Glomerular visceral epithelial cell (primary cell): ENCODE measurements at regions not wholly inside any gene's neighbourhood (a gene's known extent, or its start where the extent isn't known, plus 50 kb on each side); places are given as distances from the start of the nearest gene placed in this dataset.
A peak's percentile ranks its signal among the peaks of the same experiment; 100 is the strongest.
"Not testable (repeated sequence)": the region's sequence is repeated elsewhere in the genome, so short reads cannot be mapped to it uniquely, and the experiment has no call there.

Experiments used
- DNase-seq: peaks from one replicate; pipeline ENCODE4 v3.0.0-alpha.2; 2016; ENCODE audit errors: extremely low spot score

DNA sequence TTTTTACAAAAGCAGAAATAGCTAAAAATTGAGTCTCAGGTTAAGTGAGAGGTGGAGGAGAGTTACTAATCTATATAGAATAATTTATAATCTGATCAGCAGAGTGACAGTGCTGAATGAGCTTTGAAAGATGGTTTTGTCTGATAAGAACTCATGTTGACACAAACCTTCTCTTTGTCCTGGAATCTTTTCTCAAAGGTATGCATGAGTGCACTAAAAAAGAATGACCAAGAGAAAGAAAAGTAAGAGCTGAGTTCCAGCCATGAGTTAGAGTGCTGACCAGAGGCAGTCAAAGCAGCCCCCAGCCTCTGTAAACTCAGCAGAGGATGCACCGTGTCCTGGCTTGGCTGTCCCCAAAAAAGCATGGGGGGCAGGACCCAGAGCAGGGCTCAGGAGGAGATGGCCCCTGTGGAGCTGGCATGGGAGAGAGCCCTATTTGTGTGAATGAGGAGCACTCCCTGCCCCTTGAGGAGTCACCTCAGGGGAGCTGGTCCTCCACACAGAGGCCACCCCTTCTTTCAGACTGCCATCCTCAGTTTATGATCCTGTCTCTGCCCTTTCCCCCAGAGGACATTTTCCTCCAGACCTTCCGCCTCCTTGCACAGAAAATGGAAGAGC is 129.8 kb downstream of the SEC23A start:
- no peak for DNase-seq

DNA sequence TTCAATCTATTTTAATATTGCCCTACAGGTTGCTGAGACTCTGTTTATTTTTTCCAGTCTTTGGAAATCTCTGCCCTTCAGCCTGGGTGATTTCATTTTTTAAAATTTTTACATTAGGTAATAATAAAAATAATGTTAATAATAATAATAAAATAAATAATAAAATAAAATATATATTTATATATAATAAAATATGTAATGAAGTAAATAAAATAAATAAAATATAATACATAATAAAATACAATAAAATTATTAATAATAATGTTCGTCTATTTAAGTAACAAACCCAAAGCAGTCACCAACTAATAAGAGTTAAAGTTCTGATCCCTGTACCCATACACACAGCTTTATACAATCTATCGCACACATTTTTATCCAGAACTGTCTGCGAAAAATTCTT is 130.5 kb downstream of the SEC23A start:
- no peak for DNase-seq

DNA sequence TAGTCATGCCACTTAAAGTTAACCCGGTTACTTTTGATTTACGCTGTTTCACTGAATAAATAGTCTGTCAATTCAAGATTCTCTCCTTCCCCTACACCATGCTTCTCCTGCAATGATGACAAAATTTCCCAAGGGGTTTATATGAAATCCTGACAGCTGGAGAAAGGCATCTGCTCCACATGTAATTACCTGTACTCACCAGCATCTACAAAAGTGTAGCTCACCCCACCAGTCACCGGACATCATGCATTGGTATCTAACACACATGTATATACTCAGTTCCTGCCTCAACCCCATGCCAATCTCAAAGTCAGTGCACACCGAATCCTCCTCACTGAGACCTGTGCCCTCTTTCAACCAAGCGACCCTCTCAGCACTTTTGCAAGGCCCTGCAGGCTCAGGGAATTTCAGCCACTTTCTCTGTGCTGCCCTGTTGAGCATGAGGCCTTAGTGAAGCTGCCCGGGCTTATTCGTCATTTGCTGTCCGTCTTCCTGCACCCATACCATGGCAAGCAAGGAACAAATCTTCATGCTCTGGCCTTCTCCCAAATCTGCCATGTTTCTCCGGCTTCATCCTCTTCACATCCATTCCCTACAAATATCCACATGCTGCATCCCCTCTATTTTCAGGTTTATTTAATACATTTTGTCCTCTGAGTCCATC is 131.6 kb downstream of the SEC23A start:
- DNase-seq: no peak

DNA sequence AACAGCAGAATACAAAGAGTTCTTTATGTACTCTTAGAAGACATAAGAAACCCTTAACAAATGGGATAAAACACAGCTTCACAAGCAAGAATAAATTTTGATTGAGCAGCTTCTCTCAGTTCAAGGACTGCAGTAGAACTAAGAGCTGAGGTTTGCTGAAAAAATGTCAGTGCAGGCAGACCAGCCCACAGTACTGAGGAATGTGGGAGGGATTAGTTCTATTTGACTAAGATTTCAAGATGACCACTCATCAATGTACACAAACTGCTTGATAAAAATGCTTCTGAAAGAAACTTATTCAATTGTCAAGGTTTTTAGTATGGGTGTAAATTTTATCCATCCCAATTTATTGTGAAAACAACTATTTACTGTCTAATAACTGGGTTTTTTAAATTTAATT is 138.4 kb downstream of the SEC23A start:
- peak; percentile 49 for DNase-seq

DNA sequence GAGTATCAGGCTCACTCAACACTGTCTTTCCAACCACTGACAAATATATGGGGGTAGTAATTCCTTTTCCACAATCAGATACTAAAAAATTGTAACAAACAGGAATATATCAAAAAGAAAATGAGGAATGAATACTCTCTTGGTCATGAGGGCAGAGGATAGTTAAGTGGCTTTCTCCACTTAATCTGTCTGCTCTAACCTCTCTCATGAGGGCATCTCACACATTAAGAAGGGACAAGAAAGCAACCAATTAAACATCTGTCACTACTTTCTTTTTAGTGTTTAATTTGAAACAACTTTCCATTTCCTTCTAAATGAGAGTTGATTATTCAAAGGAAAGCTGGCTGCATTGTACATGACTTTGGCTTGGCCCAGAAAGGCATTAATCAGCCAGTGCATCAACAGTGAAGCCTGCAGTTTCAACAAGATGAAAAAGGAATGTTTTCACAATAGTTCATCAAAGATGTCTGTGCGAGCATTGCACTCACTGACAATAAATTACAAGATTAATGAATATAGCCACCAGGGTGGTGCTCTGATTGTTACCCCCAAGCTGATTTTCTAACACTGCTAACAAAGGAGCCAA is 142.0 kb downstream of the SEC23A start:
- no peak for DNase-seq

DNA sequence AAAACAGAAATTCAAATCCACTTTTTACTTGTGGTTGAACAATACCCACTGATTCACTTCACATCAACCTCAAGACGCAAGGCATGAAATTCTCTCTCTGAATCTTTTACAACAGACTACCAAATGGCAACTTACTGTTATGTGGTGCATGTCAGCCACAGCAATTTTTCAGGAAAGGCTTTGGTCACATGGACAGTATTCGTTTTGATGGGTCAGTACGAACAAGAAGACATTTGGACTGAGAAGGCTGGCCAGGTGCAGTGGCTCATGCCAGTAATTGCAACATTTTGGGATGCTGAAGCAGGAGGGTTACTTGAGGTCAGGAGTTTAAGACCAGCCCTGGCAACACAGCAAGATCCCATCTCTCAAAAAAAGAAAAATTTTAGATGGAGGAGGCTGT is 144.0 kb downstream of the SEC23A start:
- no peak for DNase-seq

DNA sequence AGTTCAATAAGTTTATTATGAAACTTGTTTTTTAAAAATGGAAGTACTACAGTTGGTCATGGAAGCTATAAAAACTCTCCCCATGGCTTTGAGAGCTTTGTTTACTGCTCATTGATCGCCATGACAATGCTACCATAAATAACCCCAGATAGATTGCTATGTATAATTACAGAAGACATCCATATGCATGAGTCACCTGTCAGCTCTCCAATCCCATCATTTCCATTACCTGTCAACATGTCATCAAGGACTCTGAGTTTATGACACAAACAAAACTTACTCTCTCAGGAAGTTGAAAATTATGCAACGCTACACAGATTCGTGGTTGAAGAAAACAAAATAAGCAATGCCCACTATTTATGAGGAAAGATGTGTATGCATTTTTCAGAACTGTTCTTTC is 144.4 kb downstream of the SEC23A start:
- no peak for DNase-seq

DNA sequence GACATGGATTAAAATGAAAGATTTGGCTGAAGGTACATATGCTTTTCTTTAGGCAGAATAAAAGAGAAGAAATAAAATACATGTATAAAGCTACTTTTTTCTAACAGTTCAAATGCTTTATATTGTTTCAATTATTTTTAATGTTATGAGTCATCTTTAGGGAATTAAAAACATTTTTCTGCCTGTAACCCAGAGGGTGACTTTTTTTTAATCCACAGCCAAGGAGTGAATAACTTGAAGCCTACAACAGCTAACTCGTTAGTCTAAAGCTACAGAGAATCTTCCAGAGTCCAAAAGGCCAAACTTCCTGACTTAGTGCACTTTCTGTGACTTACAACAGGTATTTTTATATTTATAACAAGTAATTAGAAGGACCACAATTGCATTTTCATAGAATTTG is 151.6 kb downstream of the SEC23A start:
- DNase-seq: no peak

DNA sequence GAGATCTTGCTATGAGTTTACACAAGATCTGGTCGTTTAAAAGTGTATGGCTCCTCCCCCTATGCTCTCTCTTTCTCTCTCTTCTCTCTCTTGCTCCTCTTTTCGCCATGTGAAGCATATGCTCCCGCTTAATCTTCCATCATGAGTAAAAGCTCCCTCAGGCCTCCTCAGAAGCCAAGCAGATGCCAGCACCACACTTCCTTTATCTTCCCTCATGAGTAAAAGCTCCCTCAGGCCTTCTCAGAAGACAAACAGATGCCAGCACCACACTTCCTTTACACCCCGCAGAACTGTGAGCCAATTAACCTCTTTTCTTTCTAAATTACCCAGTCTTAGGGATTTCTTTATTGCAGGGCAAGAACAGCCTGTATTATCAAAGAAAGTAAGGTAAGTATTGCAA is 152.4 kb downstream of the SEC23A start:
- no peak for DNase-seq

DNA sequence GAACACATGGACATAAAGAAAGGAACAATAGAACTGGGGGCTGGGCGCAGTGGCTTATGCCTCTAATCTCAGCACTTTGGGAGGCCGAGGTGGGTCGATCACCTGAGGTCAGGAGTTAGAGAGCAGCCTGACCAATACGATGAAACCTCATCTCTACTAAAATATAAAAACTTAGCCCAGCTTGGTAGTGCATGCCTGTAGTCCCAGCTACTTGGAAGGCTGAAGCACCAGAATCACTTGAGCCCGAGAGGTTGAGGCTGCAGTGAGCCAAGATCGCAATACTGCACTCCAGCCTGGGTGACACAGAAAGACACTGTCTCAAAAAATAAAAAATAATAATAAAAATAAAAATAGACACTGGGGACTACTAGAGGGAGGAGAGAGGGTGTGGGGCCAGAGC is 154.5 kb downstream of the SEC23A start:
- no peak for DNase-seq

DNA sequence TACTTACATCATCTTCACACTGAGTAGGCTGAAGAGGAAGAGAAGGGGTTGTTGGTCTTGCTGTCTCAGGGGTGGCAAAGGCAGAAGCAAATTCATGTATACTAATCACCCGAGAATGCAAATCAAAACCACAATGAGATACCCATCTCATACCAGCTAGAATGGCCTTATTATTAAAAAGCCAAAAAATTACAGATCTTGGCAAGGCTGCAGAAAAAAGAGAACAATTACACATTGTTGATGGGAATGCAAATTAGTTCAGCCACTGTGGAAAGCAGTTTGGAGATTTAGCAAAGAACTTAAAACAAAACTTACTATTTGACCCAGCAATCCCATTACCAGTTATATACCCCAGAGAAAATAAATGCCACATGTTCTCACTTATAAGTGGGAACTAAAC is 154.9 kb downstream of the SEC23A start:
- DNase-seq: no peak

DNA sequence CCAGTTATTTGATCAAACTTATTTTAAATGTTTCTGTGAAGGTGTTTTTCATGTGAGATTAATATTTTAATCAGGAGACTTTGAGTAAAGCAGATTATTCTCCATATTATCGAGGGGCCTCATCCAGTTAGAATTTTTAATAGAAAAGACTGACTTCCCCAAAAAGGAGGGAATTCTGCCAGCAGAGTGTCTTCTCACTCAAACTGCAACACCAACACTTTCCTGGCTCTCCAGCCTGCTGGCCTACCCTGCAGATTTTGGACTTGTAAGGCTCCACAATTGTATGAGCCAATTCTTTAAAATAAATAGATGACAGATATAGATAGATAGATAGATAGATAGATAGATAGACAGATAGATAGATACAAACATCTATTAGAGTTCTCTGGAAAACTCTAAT is 155.7 kb downstream of the SEC23A start:
- DNase-seq: no peak

DNA sequence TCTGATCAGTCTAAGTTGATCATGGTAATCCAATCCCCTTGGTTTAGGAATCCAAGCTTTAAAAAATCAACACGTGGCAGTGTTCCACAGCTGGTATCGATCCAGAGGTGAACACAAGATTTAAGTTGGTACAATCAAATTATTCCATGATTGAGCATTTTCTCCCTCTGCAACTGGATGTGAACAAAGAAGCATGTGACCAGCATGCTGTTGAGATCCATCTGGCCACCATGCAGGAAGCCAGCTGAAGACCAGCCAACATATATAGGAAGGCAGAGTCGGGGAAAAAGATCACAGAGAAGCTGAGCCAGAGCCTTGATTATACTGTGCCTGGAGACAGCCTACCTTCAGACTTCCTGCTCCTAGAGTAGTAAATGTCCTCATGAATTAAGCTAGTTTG is 158.3 kb downstream of the SEC23A start:
- DNase-seq: no peak

DNA sequence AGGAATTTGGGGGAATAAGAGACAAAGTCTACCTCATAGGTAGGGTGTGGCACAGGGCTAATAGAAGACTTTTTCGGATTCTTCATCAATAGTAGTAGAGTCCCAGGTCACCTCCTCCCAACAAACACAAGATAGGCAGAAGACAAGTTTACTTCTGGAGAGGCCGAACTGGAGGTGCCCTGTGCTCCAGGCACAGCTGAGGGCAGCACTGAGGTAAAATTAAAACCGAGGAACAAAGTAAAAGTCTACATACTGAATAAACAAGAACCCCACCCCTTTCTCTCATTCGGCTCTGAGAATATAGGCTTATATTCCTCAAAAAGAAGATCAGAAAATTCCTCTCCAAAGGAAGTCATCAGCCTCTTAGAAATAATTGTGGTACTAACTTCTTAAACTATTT is 161.5 kb downstream of the SEC23A start:
- DNase-seq: no peak

DNA sequence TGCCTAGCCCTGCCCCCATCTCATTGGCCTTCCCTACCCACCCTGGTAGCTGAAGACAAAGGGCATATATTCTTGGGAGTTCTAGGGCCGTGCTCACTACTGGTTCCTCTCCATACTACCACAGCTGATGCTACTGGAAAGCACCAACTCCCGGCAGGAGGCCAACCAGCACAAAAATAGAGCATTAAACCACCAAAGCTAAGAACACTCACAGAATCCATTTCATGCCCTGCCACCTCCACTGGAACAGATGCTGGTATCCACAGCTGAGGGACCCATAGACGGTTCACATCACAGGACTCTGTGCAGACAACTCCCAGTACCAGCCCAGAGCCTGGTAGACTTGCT is 170.4 kb downstream of the SEC23A start:
- DNase-seq: not testable (repeated sequence)

DNA sequence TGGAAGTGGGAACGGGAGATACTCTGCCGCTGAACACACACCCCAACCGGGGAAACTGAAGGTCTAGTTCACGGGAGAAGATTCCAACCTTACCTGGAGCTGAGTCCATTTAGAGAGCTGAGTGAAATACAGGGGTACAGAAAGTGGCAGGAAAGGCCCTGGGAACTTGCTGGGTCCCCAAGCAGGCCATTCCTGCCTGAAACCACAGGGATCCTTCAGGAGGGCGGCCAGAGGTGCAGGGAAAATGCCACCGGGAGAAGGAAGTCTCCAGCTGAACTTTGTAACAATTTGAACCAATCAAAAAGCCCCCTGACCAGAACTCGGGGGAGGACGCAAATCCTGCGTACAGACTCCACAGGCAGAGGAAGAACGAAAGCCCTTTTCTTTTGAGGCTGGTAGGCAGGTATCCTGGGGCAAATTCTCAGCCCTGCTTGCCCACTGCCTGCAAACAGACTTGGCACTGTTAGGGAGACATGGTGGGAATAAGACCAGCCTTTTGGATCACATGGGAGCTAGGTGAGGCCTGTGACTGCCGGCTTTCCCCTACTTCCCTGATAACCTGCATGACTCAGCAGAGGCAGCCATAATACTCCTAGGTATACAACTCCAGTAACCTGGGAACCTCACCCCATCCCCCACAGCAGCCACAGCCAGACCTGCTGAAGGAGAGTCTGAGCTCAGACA is 170.9 kb downstream of the SEC23A start:
- DNase-seq: no peak

DNA sequence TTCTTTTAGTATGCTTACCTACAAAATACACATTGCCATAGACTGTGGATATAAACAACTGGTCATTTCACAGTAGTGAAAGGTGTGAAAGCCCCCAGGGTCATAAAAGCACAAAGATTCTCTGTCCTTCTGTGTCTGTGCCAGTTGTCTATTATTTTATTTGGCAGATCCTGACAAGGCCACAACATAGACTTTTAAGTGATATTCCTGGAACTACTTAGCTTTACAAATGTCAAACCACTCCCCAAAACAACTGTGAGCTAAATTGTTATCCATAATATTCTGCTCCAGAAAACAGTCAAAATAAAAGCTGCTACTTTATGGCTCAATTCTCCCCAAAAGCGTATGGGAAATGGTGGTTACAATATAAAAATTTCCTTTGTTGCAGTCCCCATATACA is 172.1 kb downstream of the SEC23A start:
- DNase-seq: no peak

DNA sequence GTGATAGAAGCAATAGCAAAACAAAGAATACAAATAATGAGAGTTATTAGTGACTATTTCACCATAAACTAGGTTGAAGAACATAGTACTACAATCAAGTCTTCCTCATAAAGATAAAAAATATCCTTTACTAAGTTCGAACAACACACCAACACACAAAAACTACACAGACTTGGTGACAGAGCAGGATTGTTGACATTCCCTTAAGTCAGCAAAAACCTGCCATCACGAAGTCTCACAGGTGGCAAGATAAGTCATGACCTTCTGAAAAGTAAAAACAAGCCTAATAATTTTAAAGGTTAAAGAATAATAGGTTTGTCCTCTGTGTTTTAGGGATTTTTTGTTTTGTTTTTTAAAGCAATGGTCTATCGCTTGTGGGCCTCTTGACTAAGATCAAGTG is 173.0 kb downstream of the SEC23A start:
- no peak for DNase-seq

DNA sequence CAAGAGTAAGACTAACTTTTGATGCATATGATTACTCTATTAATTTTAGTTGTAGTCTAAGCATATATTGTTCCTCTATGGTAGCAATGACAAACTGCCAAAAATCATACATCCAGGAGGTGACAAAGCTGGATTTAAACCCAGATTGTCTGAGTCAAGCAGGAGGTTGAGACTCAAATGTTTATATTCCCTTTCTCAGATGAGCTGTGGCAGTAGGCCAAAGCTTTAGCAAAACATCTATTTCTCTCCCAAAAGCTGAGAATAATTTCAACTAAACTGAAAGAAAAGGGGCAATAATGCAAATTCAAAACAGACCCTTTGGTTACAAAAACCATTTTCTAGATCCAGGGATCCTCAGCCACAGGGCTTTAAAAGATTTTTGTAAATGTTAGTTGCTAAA is 173.6 kb downstream of the SEC23A start:
- no peak for DNase-seq

DNA sequence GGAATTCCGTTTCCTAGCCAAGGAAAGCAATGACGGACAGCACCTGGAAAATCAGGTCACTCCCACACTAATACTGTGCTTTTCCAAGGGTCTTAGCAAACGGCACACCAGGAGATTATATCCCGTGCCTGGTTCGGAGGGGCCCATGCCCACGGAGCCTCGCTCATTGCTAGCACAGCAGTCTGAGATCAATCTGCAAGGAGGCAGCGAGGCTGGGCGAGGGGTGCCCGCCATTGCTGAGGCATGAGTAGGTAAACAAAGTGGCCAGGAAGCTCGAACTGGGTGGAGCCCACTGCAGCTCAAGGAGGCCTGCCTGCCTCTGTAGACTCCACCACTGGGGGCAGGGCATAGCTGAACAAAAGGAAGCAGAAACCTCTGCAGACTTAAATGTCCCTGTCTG is 181.1 kb downstream of the SEC23A start:
- DNase-seq: not testable (repeated sequence)

DNA sequence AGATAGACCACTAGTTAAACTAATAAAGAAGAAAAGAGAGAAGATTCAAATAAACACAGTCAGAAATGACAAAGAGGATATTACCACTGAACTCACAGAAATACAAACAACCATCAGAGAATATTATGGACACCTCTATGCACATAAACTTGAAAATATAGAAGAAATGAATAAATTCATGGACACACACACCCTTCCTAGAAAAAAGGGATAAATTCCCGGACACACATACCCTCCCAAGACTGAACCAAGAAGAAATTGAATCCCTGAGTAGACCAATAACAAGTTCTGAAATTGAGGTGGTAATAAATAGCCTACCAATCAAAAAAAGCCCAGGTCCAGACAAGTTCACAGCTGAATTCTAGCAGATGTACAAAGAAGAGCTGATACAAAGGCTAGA is 187.9 kb downstream of the SEC23A start:
- DNase-seq: no peak

DNA sequence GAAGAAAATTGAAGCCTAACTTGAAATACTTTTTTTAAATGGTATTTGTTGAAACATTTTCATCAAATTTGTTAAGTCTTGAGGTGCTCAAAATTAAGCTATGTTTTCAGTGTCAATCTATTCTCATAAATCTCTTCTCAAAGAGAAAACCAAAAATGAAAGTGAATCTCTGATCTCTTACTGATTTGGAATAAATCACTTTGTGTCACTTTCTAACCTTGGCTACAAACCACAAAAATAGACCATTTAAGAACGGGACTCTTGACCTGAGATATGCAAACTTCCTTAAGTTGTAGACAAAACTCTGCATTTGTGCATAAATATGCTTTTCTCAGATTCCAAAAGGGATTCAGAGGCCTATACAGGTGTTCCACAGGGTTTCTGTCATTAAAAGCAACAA is 192.9 kb downstream of the SEC23A start:
- no peak for DNase-seq

DNA sequence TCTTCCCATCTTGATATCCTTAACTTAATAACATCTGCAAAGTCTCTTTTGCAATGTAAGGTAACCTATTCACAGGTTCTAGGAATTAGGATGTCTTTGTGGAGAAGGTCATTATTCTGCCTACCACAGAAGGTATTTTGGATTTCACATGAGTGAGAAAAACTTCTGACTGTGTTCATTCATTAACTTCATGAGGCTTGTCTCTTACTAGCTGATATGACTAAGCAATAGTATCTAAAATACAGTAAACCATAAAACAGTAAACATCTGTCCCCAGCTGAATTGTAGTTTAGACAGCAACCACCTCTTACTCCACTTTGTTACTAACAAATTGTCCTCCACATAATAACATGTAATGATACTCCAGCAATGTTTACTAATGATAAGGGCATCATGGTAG is 198.1 kb downstream of the SEC23A start:
- no peak for DNase-seq
